RWPE1 (cell line): ENCODE measurements at regions not wholly inside any gene's neighbourhood (a gene's known extent, or its start where the extent isn't known, plus 50 kb on each side); places are given as distances from the start of the nearest gene placed in this dataset.

Source experiments
- CTCF ChIA-PET: fragments of 350-600 bp; sonication (Branson Sonifier 250); formaldehyde crosslinking; extraction: SDS; loops from one replicate; lab custom pipeline; 2021; lab: Yijun Ruan, JAX
- POLR2A ChIA-PET: fragments of 400-600 bp; formaldehyde crosslinking; extraction: SDS; loops from one replicate; lab custom pipeline; 2020; ENCODE audit warnings: antibody characterized with exemption; ENCODE audit not compliant: low non-redundant PET; lab: Yijun Ruan, JAX
- DNase-seq: peaks from one replicate; pipeline ENCODE4 v3.0.0; 2012; ENCODE audit warnings: low spot score
- H3K27ac ChIP-seq: fragments of 450-650 bp; 2 replicates; pipeline ENCODE4 v1.5.1; 2017
- TF ChIP-seq, protein P1 (sequence below): fragments of 450-650 bp; conservative IDR thresholded peaks from 2 replicates; pipeline ENCODE4 v1.5.1; 2017; ENCODE audit warnings: low read depth, mild to moderate bottlenecking

GRCh38 chr20:57040924-57041323, 225.5 kb downstream of the BMP7 start:
- H3K27ac ChIP-seq = no peak overlapping the region
- POLR2A ChIA-PET = no interaction called here
- CTCF ChIA-PET = no interaction called here
- TF ChIP-seq, protein P1, sequence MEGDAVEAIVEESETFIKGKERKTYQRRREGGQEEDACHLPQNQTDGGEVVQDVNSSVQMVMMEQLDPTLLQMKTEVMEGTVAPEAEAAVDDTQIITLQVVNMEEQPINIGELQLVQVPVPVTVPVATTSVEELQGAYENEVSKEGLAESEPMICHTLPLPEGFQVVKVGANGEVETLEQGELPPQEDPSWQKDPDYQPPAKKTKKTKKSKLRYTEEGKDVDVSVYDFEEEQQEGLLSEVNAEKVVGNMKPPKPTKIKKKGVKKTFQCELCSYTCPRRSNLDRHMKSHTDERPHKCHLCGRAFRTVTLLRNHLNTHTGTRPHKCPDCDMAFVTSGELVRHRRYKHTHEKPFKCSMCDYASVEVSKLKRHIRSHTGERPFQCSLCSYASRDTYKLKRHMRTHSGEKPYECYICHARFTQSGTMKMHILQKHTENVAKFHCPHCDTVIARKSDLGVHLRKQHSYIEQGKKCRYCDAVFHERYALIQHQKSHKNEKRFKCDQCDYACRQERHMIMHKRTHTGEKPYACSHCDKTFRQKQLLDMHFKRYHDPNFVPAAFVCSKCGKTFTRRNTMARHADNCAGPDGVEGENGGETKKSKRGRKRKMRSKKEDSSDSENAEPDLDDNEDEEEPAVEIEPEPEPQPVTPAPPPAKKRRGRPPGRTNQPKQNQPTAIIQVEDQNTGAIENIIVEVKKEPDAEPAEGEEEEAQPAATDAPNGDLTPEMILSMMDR = no peak
- DNase-seq = peak; percentile 91

- TF ChIP-seq, protein P1 = no peak
- ChIA-PET CTCF (interaction anchor here (0.8 kb wide), 1 partner anchor 49 kb away, joined by 3 read pairs; no protein-coding TSS in a partner anchor), POLR2A (interaction anchor here (0.6 kb wide), 1 partner anchor 1340 kb away, joined by 5 read pairs; no protein-coding TSS in a partner anchor)
- H3K27ac ChIP-seq = peak overlapping the region; percentile 64
- peak; percentile 37 for DNase-seq
These were observed 223.3 kb downstream of the BMP7 start for GRCh38 chr20:57043091-57043490.

- no peak for DNase-seq
- peak overlapping the region; percentile 64 for H3K27ac ChIP-seq
- ChIA-PET CTCF (no interaction called here), POLR2A (interaction anchor here (0.6 kb wide), 1 partner anchor 1340 kb away, joined by 5 read pairs; no protein-coding TSS in a partner anchor)
- TF ChIP-seq, protein P1 = no peak
These were observed 222.7 kb downstream of the BMP7 start for GRCh38 chr20:57043669-57044268.

DNA sequence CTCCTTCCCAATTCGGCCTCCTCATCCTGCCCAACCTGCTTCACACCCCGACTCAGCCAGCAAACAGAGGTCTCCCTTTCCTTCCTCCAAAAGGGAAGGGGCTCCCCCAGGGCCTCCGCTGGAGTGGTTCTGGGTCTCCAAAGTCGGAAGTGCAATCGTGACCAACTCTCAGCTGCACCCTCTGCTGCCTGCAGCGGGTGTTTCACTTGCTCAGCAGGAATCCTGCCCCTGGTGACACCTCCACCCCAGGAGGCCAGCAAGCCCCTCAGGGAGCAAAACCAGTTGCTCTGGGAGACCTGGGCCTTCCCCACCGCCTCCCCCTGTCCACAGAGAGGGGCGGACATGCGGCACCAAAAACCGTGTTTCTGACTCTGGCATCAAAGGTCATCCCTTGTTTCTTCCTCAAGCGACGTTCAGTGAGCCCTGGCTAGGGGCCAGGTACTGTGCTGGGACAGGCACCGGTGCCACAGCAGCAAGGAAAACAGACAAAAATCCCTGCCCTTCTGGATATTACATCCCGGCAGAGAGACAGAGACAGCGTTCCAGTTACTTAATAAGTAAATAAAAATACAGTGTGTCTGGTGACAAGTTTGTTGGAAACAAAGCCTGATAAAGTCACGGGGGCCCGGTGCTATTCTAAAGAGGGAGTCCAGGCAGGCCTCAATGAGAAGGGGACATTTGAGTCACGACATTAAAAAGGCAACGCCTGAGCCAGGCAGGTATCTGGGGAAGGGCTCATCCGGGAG, 219.0 kb downstream of the BMP7 start:
- TF ChIP-seq, protein P1 = 0 out of 2 replicates have a peak, but pooled peaks have one; percentile 24
- DNase-seq = peak; percentile 57
- ChIA-PET CTCF (interaction anchor here (0.6 to 1.9 kb wide), 6 partner anchors 15 to 74 kb away, joined by 4 to 6 read pairs (median 4); no protein-coding TSS in a partner anchor), POLR2A (no interaction called here)
- H3K27ac ChIP-seq = no peak overlapping the region

DNA sequence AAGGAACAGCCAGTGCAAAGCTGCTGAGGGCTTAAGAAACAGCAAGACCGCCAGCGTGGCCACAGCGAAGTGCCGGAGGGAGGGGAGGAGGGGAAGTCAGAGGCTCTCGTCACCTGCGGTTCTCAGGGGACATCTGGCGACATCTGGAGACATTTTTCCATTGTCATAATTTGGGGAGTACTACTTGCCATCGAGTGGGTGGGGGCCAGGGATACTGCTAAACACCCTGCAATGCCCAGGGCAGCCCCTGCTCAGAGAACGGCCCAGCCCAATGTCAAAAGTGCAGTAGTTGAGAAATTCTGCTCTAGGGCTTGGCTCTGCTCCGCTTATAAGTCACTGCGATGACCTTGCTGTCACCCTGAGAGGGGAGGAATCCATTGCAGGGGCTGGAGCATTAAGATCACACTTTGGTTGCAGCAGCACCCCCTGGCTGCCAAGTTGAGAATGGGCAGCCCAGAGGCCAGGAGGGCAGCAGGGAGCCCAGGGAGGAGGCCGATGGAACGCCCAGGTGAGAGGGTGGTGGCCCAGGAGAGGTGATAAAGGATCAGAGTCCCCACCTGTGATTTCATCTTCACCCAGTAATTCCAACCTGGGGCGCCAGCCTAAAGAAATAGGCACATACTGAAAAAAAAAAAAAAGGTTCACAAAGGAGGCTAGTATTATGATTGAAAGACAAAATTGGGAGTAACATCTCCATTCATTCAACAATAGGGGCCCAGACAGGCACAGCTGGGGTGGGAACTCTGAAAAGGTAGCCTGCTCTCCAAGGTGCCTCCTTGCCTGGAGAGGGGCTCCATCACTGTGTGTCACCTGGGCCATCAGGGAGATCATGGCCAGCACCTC, 218.2 kb downstream of the BMP7 start:
- ChIA-PET CTCF (interaction anchor here (0.6 to 1.9 kb wide), 4 partner anchors 12 to 53 kb away, joined by 4 to 5 read pairs (median 4); no protein-coding TSS in a partner anchor), POLR2A (no interaction called here)
- no peak overlapping the region for H3K27ac ChIP-seq
- TF ChIP-seq, protein P1 = peak; percentile 36; the same call in 1 of the 2 replicates
- DNase-seq = peak; percentile 39

DNA sequence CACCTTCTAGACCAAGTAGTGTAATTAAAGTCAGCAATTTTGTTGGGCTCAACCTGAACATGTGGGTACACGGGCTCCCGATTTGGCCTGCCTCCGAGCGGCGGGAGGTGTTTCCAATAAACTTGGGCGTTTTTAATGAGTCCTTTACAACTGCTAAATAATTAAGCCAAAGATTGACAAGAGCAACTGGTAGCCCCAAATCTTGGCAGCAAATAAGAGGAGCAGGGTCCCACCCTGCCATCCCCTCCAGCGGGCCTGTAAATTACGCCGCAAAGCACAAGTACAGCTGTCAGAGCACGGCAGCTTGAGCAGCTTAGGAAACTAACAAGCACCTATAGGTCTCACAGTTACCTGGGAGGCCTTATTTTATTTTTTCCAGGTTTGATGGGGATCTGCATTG, 217.1 kb downstream of the BMP7 start:
- DNase-seq = no peak
- TF ChIP-seq, protein P1 = no peak
- H3K27ac ChIP-seq = no peak overlapping the region
- ChIA-PET CTCF (interaction anchor here (1.3 kb wide), 1 partner anchor 11 kb away, joined by 5 read pairs; no protein-coding TSS in a partner anchor), POLR2A (no interaction called here)
